HepG2 (cell line): ENCODE measurements at regions not wholly inside any gene's neighbourhood (a gene's known extent, or its start where the extent isn't known, plus 50 kb on each side); places are given as distances from the start of the nearest gene placed in this dataset.
A peak's percentile ranks its signal among the peaks of the same experiment; 100 is the strongest.

ENCODE experiments used
- ATAC-seq: fragments of 200-7000 bp; cut with Tn5 transposase; 3 replicates; pipeline ENCODE4 v1.9.1; 2020; ENCODE audit warnings: mild to moderate bottlenecking, moderate library complexity
- BruUV-seq: library from RNA; stranded (reverse); fragments of 400-500 nt; replicated peaks from 2 replicates; lab custom pipeline; 2021; lab: Mats Ljungman, UMichigan
- CTCF ChIA-PET: fragments of 300-600 bp; formaldehyde crosslinking; extraction: SDS; loops from one replicate; lab custom pipeline; 2021; ENCODE audit warnings: low total read pairs, inconsistent platforms, low intra/inter-chr PET ratio; lab: Yijun Ruan, JAX
- POLR2A ChIA-PET: fragments of 350-600 bp; sonication (Branson Sonifier 250); formaldehyde crosslinking; loops from one replicate; lab custom pipeline; 2020; ENCODE audit warnings: antibody characterized with exemption, inconsistent platforms; lab: Yijun Ruan, JAX
- DNase-seq: peaks from one replicate; pipeline ENCODE4 v3.0.0-alpha.2; 2015; ENCODE audit warnings: low spot score
- FAIRE-seq: peaks from 3 replicates; lab custom pipeline; 2011; peaks lifted over from hg19 to GRCh38; lab: Jason Lieb, UNC
- H2AFZ ChIP-seq: one replicate; pipeline ENCODE4 v1.6.1; 2011; ENCODE audit warnings: low read length, inconsistent platforms
- H3K27ac ChIP-seq: fragments of 300-600 bp; 3 replicates; pipeline ENCODE4 v1.8.0; 2011; ENCODE audit warnings: mixed run types, mild to moderate bottlenecking, mixed read lengths, low read length, inconsistent platforms; ENCODE audit not compliant: insufficient read depth; ENCODE audit errors: extremely low read length
- H3K27me3 ChIP-seq, 2 experiments: fragments of 200-600 bp in 1 of 2; 2 replicates in 1 of 2; 3 replicates in 1 of 2; pipeline versions ENCODE4 v1.6.0 to v1.8.0; 2011; ENCODE audit warnings: low read length in 2 of 2, mild to moderate bottlenecking in 2 of 2, moderate library complexity in 2 of 2, inconsistent platforms in 1 of 2; ENCODE audit not compliant: insufficient read depth in 2 of 2, control insufficient read depth in 1 of 2
- H3K36me3 ChIP-seq, 2 experiments: fragments of 200-600 bp in 1 of 2; replicated peaks in 1 of 2; 2 replicates in 1 of 2; 3 replicates in 1 of 2; pipeline versions ENCODE4 v1.5.1 to v1.8.0; 2011; ENCODE audit warnings: low read length in 2 of 2, inconsistent platforms in 1 of 2; ENCODE audit not compliant: insufficient read depth in 2 of 2, control insufficient read depth in 1 of 2
- H3K4me1 ChIP-seq: 2 replicates; pipeline ENCODE4 v1.5.1; 2012; ENCODE audit warnings: low read length, inconsistent platforms; ENCODE audit not compliant: insufficient read depth
- H3K4me2 ChIP-seq: 2 replicates; pipeline ENCODE4 v1.6.0; 2011; ENCODE audit warnings: low read depth, low read length, inconsistent platforms
- H3K4me3 ChIP-seq, 3 experiments: fragments of 200-600 bp in 1 of 3; sonication (generic), shearing (Covaris generic) in 1 of 3; replicated peaks in 1 of 3; 2 replicates each; pipeline ENCODE4 v1.5.1; 2011 to 2016; ENCODE audit warnings: low read length in 3 of 3, inconsistent platforms in 2 of 3, low read depth in 2 of 3, mild to moderate bottlenecking in 2 of 3, control low read depth in 1 of 3, mixed read lengths in 1 of 3; ENCODE audit not compliant: insufficient read depth in 1 of 3
- H3K79me2 ChIP-seq: one replicate; pipeline ENCODE4 v1.6.1; 2011; ENCODE audit warnings: low read length, inconsistent platforms; ENCODE audit not compliant: insufficient read depth
- H3K9ac ChIP-seq: 2 replicates; pipeline ENCODE4 v1.6.0; 2011; ENCODE audit warnings: mild to moderate bottlenecking, low read depth, low read length, inconsistent platforms; ENCODE audit not compliant: insufficient read depth
- H3K9me3 ChIP-seq: 2 replicates; pipeline ENCODE4 v1.5.1; 2012; ENCODE audit warnings: mild to moderate bottlenecking, low read length
- H4K20me1 ChIP-seq: 2 replicates; pipeline ENCODE4 v1.6.0; 2011; ENCODE audit warnings: inconsistent platforms, mild to moderate bottlenecking, low read length, moderate library complexity; ENCODE audit not compliant: insufficient read depth
- ATF7 ChIP-seq, 2 experiments: fragments of 450-650 bp in 1 of 2; sonication (generic) in 1 of 2; formaldehyde crosslinking in 1 of 2; IDR thresholded peaks; 2 replicates each; pipeline versions ENCODE4 v1.4.0 to v1.6.1; 2016 to 2020; ENCODE audit warnings: antibody characterized with exemption in 1 of 2, mild to moderate bottlenecking in 1 of 2, missing genetic modification reagents in 1 of 2
- CTCF ChIP-seq: sonication (generic); formaldehyde crosslinking; IDR thresholded peaks from 2 replicates; pipeline ENCODE4 v1.5.0; 2020; ENCODE audit warnings: mild to moderate bottlenecking, missing genetic modification reagents, moderate library complexity
- GTF3A ChIP-seq: sonication (generic); formaldehyde crosslinking; conservative IDR thresholded peaks from 2 replicates; pipeline ENCODE4 v1.4.0; 2020; ENCODE audit warnings: mild to moderate bottlenecking, missing genetic modification reagents
- HOXA3 ChIP-seq: sonication (generic); formaldehyde crosslinking; IDR thresholded peaks from 2 replicates; pipeline ENCODE4 v1.5.0; 2020; ENCODE audit warnings: missing genetic modification reagents
- ZBTB20 ChIP-seq: sonication (generic); formaldehyde crosslinking; IDR thresholded peaks from 2 replicates; pipeline ENCODE4 v1.8.1; 2023; ENCODE audit warnings: missing genetic modification reagents, low read depth, mild to moderate bottlenecking, borderline replicate concordance
- WGBS: methylation state at CpG from one replicate; pipeline ENCODE4 v1.1.6; 2017; ENCODE audit warnings: low lambda C conversion rate; 5-methylcytosine and 5-hydroxymethylcytosine counted together
- in situ Hi-C: cut with HindIII; loops from 2 replicates; pipeline ENCODE4 v1.10.0; 2017; ENCODE audit warnings: low pct_unique_long_range_greater_than_20kb; ENCODE audit not compliant: extremely low pct_ligation_motif_present
- intact Hi-C: fragments of 100-400 bp; cut with micrococcal nuclease; formaldehyde crosslinking; loops from one replicate; pipeline ENCODE4 v1.10.0; 2022; ENCODE audit not compliant: unreplicated experiment

- ATAC-seq = no peak
- Histone ChIP-seq H3K9ac (no peak overlapping the region), H3K79me2 (no peaks in the 10 kb centered on the region), H2AFZ (no peak overlapping the region), H4K20me1 (no peaks in the 10 kb centered on the region)
- DNase-seq = no peak
- POLR2A ChIA-PET = no interaction called here
- intact Hi-C loops = no loop called here
- TF ChIP-seq HOXA3 (CRISPR knock-in tag) = no peak
- peak; percentile 67 for TF ChIP-seq ATF7 (IDR thresholded peaks at IDR 0.05)
- no peak for TF ChIP-seq ATF7 (CRISPR knock-in tag; IDR thresholded peaks at IDR 0.05)
- TF ChIP-seq, all 625 proteins: peak for 1
- in situ Hi-C loops = no loop called here
- Histone ChIP-seq H3K4me2 (no peak overlapping the region), H3K9me3 (no peaks in the 10 kb centered on the region), H3K4me1 (no peaks in the 10 kb centered on the region), H3K4me3 (no peak overlapping the region), H3K36me3 (no peaks in the 10 kb centered on the region), H3K27me3 (no peaks in the 10 kb centered on the region), H3K27ac (no peak overlapping the region)
- FAIRE-seq = no peak
- BruUV-seq = no TSS peak
- CTCF ChIA-PET = no interaction called here
- WGBS = 0% methylated on average over 1 of the region's 1 CpG
These were observed 727.9 kb upstream of the SEMA6A start for GRCh38 chr5:117302473-117302872.

- no peak for TF ChIP-seq ZBTB20 (CRISPR knock-in tag)
- TF ChIP-seq CTCF (CRISPR knock-in tag) = no peak
- no peak for TF ChIP-seq GTF3A
- Histone ChIP-seq H3K9ac (no peak overlapping the region), H3K36me3 (no peaks in the 10 kb centered on the region), H3K27ac (no peak overlapping the region), H3K9me3 (no peaks in the 10 kb centered on the region), H3K4me1 (no peaks in the 10 kb centered on the region), H3K79me2 (no peaks in the 10 kb centered on the region), H4K20me1 (no peaks in the 10 kb centered on the region), H3K4me3 (no peak overlapping the region), H3K27me3 (no peaks in the 10 kb centered on the region), H3K4me2 (no peak overlapping the region), H2AFZ (no peak overlapping the region)
- FAIRE-seq (no peak), ATAC-seq (no peak), DNase-seq (no peak)
- BruUV-seq = no TSS peak
- ChIA-PET CTCF (no interaction called here), POLR2A (no interaction called here)
- in situ Hi-C loops (no loop called here), intact Hi-C loops (no loop called here)
- WGBS = 2% methylated on average over 3 of the region's 3 CpGs
These were observed 725.3 kb upstream of the SEMA6A start for GRCh38 chr5:117299936-117300328.
